ENCODE measurements at regions not wholly inside any gene's neighbourhood (a gene's known extent, or its start where the extent isn't known, plus 50 kb on each side); places are given as distances from the start of the nearest gene placed in this dataset.

GRCh38 chr15:91541286-91541685, 312.2 kb upstream of the SLCO3A1 start:
- TF ChIP-seq, protein P1, sequence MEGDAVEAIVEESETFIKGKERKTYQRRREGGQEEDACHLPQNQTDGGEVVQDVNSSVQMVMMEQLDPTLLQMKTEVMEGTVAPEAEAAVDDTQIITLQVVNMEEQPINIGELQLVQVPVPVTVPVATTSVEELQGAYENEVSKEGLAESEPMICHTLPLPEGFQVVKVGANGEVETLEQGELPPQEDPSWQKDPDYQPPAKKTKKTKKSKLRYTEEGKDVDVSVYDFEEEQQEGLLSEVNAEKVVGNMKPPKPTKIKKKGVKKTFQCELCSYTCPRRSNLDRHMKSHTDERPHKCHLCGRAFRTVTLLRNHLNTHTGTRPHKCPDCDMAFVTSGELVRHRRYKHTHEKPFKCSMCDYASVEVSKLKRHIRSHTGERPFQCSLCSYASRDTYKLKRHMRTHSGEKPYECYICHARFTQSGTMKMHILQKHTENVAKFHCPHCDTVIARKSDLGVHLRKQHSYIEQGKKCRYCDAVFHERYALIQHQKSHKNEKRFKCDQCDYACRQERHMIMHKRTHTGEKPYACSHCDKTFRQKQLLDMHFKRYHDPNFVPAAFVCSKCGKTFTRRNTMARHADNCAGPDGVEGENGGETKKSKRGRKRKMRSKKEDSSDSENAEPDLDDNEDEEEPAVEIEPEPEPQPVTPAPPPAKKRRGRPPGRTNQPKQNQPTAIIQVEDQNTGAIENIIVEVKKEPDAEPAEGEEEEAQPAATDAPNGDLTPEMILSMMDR (IDR thresholded peaks at IDR 0.05; ENCODE audit: low read depth, low read length) = no peak
- no peak for TF ChIP-seq EZH2phosphoT487 (IDR thresholded peaks at IDR 0.05; ENCODE audit: low read depth)

Measured in OCI-LY3 (cell line).